Fibroblast of the conjunctiva (primary cell): ENCODE measurements at regions not wholly inside any gene's neighbourhood (a gene's known extent, or its start where the extent isn't known, plus 50 kb on each side); places are given as distances from the start of the nearest gene placed in this dataset.

Experiments
- DNase-seq: peaks from one replicate; pipeline ENCODE4 v3.0.0-alpha.2; 2010; ENCODE audit warnings: low read depth

- DNase-seq = no peak
Measured at GRCh38 chr15:70491201-70491621, 272.1 kb downstream of the UACA start.

- no peak for DNase-seq
Measured at GRCh38 chr15:70490838-70491155, 272.6 kb downstream of the UACA start.

GRCh38 chr15:70490148-70490837 lies 273.1 kb downstream of the UACA start:
- no peak for DNase-seq

- no peak for DNase-seq
Measured at GRCh38 chr15:70488941-70489848, 274.2 kb downstream of the UACA start.

- peak; percentile 59 for DNase-seq
Measured at GRCh38 chr15:70488002-70488605, 275.3 kb downstream of the UACA start.

GRCh38 chr15:70487387-70487740 lies 276.0 kb downstream of the UACA start:
- DNase-seq = no peak

GRCh38 chr15:70486451-70487386 lies 276.6 kb downstream of the UACA start:
- DNase-seq = peak; percentile 85

- no peak for DNase-seq
Measured at GRCh38 chr15:70486012-70486411, 277.3 kb downstream of the UACA start.

GRCh38 chr15:70484993-70485392 lies 278.4 kb downstream of the UACA start:
- DNase-seq = no peak

GRCh38 chr15:70483513-70483912 lies 279.8 kb downstream of the UACA start:
- no peak for DNase-seq

- DNase-seq = no peak
Measured at GRCh38 chr15:70480196-70480856, 283.0 kb downstream of the UACA start.

GRCh38 chr15:70479785-70480184 lies 283.6 kb downstream of the UACA start:
- DNase-seq = no peak

GRCh38 chr15:70479056-70479455 lies 284.3 kb downstream of the UACA start:
- DNase-seq = no peak

- no peak for DNase-seq
Measured at GRCh38 chr15:70478251-70478990, 284.9 kb downstream of the UACA start.

GRCh38 chr15:70477750-70478250 lies 285.6 kb downstream of the UACA start:
- DNase-seq = no peak

GRCh38 chr15:70476441-70476840 lies 286.9 kb downstream of the UACA start:
- DNase-seq = no peak

- DNase-seq = no peak
Measured at GRCh38 chr15:70475921-70476320, 287.4 kb downstream of the UACA start.

GRCh38 chr15:70475407-70475781 lies 288.0 kb downstream of the UACA start:
- DNase-seq = no peak

GRCh38 chr15:70474471-70475406 lies 288.6 kb downstream of the UACA start:
- DNase-seq = peak; percentile 94
